ENCODE measurements at regions not wholly inside any gene's neighbourhood (a gene's known extent, or its start where the extent isn't known, plus 50 kb on each side); places are given as distances from the start of the nearest gene placed in this dataset.

DNA sequence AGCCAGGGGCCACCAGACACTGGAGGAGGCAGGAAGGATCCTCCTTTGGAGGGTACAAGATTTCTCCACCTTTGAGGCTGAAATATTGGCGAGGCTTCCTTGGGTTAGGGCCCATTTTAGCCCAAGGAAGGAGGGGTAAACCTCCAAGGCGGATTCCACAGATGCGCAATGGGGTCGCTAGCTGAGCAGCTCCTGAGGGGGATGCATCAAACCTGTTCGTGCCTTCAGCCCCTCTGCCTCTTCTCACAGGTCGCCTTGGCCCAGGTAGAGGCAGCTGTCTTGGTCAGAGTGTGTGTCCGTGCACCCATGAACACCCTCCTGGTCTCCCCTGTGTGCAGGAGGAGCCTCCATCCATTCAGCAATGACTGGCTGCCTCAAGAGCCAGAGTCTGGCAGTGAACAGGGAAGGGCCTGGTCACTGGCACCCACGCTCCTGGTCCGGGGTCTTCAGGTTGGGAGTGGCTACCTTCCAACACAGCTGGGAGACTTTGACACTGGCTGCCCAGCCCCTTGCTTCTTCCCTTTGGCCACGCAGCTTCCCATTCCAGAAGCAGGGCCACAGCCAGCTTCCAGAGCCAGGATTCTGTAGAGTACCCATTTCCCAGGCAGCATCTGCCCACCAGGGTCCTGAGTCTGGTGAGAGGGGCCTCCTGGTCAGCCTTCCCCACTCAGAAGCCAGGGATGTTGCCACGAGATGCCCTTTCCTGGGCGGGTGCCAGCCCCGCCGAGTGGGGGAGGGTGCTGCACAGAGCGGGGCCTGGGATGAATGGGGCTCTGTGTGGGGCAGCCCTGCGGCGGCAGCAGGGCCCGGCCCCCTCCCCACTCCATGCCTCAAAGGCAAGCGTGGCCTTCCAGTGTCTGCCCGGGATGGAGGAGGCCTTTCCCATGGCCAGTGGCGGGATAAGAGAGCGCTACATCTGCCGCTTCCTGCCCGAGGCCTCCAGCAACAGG, 95.8 kb upstream of the GPC1 start:
- no peak for DNase-seq
- Histone ChIP-seq H3K27ac (ENCODE audit: insufficient read depth in 1 of 2, low read depth in 1 of 2, low read length in 2 of 2, poor library complexity in 1 of 2, severe bottlenecking in 2 of 2) (no peak overlapping the region), H3K36me3 (ENCODE audit: control insufficient read depth in 4 of 4, insufficient read depth in 4 of 4, low read length in 3 of 4) (no peaks in the 10 kb centered on the region), H3K9me3 (ENCODE audit: control extremely low read depth in 1 of 5, control insufficient read depth in 4 of 5, insufficient read depth in 2 of 5, low read depth in 1 of 5, low read length in 4 of 5) (peaks cover 0 to 7% (median 0%) of the 10 kb centered on the region in 5 experiments), H3K4me3 (ENCODE audit: control insufficient read depth in 1 of 7, extremely low read depth in 1 of 7, insufficient read depth in 4 of 7, low read depth in 2 of 7, low read length in 6 of 7) (no peak overlapping the region), H3K27me3 (replicated peaks in 2 of 5; ENCODE audit: control insufficient read depth in 4 of 5, insufficient read depth in 5 of 5, low read length in 4 of 5) (peaks cover 0 to 16% (median 0%) of the 10 kb centered on the region in 5 experiments), H3K4me1 (ENCODE audit: control extremely low read depth in 1 of 4, control insufficient read depth in 4 of 4, insufficient read depth in 4 of 4, low read length in 3 of 4) (no peaks in the 10 kb centered on the region)
- 89% methylated on average over 19 of the region's 24 CpGs for WGBS (ENCODE audit: insufficient coverage)
- ChIA-PET POLR2A (no interaction called here), CTCF (no interaction called here)

DNA sequence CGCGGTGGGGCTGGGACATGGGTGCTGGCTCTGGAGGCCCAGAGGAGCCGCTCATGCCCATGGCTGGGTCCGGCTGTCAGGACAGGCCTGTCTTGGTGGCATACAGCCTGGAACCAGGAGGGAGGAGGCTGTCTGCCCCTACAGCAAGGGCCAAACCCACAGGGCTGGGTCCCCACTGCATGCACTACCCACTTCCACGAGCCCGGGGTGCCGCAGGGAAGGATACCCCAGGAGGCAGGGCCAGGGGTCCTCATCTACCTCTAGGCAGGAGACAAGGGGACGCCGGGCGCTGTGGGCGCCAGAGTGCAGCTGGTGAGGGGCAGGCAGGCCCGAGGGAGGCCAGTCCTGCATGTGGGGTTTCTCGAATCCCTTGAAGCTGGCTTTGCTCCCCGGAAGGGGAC, 95.1 kb upstream of the GPC1 start:
- Histone ChIP-seq H3K4me1 (ENCODE audit: control extremely low read depth in 1 of 4, control insufficient read depth in 4 of 4, insufficient read depth in 4 of 4, low read length in 3 of 4) (no peaks in the 10 kb centered on the region), H3K27ac (ENCODE audit: insufficient read depth in 1 of 2, low read depth in 1 of 2, low read length in 2 of 2, poor library complexity in 1 of 2, severe bottlenecking in 2 of 2) (no peak overlapping the region), H3K9me3 (ENCODE audit: control extremely low read depth in 1 of 5, control insufficient read depth in 4 of 5, insufficient read depth in 2 of 5, low read depth in 1 of 5, low read length in 4 of 5) (peaks cover 0 to 13% (median 0%) of the 10 kb centered on the region in 5 experiments), H3K4me3 (ENCODE audit: control insufficient read depth in 1 of 7, extremely low read depth in 1 of 7, insufficient read depth in 4 of 7, low read depth in 2 of 7, low read length in 6 of 7) (no peak overlapping the region), H3K36me3 (ENCODE audit: control insufficient read depth in 4 of 4, insufficient read depth in 4 of 4, low read length in 3 of 4) (no peaks in the 10 kb centered on the region), H3K27me3 (replicated peaks in 2 of 5; ENCODE audit: control insufficient read depth in 4 of 5, insufficient read depth in 5 of 5, low read length in 4 of 5) (peaks cover 0 to 20% (median 0%) of the 10 kb centered on the region in 5 experiments)
- CTCF ChIA-PET = no interaction called here
- POLR2A ChIA-PET = no interaction called here
- DNase-seq = no peak
- WGBS (ENCODE audit: insufficient coverage) = 89% methylated on average over 14 of the region's 14 CpGs

DNA sequence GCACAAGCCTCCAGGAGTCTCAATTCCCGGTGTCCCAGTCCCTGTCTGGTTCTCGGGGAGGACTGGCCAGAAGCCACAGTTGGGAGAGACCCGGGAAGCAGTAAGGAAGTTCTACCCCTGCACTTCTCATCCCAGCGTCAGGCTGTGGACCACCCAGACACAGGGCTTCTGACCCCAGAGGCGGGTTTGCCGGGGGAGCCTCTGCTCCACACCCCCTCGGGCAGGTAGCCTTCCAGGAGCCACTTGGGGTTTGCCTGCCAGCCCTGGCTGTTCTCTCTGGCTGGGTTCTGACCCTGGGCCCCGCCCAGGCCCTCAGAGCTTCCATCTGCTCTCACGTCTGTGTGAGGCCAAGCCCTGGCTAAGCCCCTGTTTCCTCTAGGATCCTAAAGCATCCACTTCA, 94.4 kb upstream of the GPC1 start:
- WGBS (ENCODE audit: insufficient coverage) = 70% methylated on average over 6 of the region's 9 CpGs
- no peak overlapping the region for H3K27ac ChIP-seq (ENCODE audit: insufficient read depth in 1 of 2, low read depth in 1 of 2, low read length in 2 of 2, poor library complexity in 1 of 2, severe bottlenecking in 2 of 2)
- ChIA-PET CTCF (no interaction called here), POLR2A (no interaction called here)
- no peak for DNase-seq
- H3K27me3 ChIP-seq (replicated peaks in 2 of 5; ENCODE audit: control insufficient read depth in 4 of 5, insufficient read depth in 5 of 5, low read length in 4 of 5) = peaks cover 0 to 16% (median 0%) of the 10 kb centered on the region in 5 experiments
- H3K4me1 ChIP-seq (ENCODE audit: control extremely low read depth in 1 of 4, control insufficient read depth in 4 of 4, insufficient read depth in 4 of 4, low read length in 3 of 4) = no peaks in the 10 kb centered on the region
- H3K9me3 ChIP-seq (ENCODE audit: control extremely low read depth in 1 of 5, control insufficient read depth in 4 of 5, insufficient read depth in 2 of 5, low read depth in 1 of 5, low read length in 4 of 5) = peaks cover 0 to 17% (median 0%) of the 10 kb centered on the region in 5 experiments
- H3K4me3 ChIP-seq (ENCODE audit: control insufficient read depth in 1 of 7, extremely low read depth in 1 of 7, insufficient read depth in 4 of 7, low read depth in 2 of 7, low read length in 6 of 7) = no peak overlapping the region
- H3K36me3 ChIP-seq (ENCODE audit: control insufficient read depth in 4 of 4, insufficient read depth in 4 of 4, low read length in 3 of 4) = no peaks in the 10 kb centered on the region

DNA sequence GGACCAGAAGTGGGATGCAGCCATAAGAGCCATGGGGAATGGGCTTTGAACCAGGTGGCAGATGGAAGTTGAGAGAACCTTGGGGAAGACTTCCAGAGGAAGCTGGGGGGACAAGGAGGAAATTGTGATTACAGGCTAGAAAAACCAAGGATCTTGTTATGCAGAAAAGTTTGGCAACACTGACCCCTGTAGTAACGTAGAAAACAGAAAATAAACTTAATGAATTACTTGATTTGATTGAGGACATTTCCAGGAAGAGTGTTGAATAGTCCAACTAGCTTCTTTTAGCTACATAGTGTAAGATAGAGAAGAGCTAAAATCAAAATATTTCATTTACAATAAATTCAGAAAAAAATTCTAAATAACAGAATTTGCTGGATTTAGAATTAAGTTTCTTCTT, 91.9 kb upstream of the GPC1 start:
- 80% methylated on average over 1 of the region's 1 CpG for WGBS (ENCODE audit: insufficient coverage)
- POLR2A ChIA-PET = no interaction called here
- Histone ChIP-seq H3K9me3 (ENCODE audit: control extremely low read depth in 1 of 5, control insufficient read depth in 4 of 5, insufficient read depth in 2 of 5, low read depth in 1 of 5, low read length in 4 of 5) (peaks cover 0 to 18% (median 0%) of the 10 kb centered on the region in 5 experiments), H3K36me3 (ENCODE audit: control insufficient read depth in 4 of 4, insufficient read depth in 4 of 4, low read length in 3 of 4) (no peaks in the 10 kb centered on the region), H3K27me3 (replicated peaks in 2 of 5; ENCODE audit: control insufficient read depth in 4 of 5, insufficient read depth in 5 of 5, low read length in 4 of 5) (peaks cover 0 to 15% (median 0%) of the 10 kb centered on the region in 5 experiments), H3K4me1 (ENCODE audit: control extremely low read depth in 1 of 4, control insufficient read depth in 4 of 4, insufficient read depth in 4 of 4, low read length in 3 of 4) (no peaks in the 10 kb centered on the region), H3K4me3 (ENCODE audit: control insufficient read depth in 1 of 7, extremely low read depth in 1 of 7, insufficient read depth in 4 of 7, low read depth in 2 of 7, low read length in 6 of 7) (no peak overlapping the region), H3K27ac (ENCODE audit: insufficient read depth in 1 of 2, low read depth in 1 of 2, low read length in 2 of 2, poor library complexity in 1 of 2, severe bottlenecking in 2 of 2) (no peak overlapping the region)
- CTCF ChIA-PET = no interaction called here
- DNase-seq = no peak

DNA sequence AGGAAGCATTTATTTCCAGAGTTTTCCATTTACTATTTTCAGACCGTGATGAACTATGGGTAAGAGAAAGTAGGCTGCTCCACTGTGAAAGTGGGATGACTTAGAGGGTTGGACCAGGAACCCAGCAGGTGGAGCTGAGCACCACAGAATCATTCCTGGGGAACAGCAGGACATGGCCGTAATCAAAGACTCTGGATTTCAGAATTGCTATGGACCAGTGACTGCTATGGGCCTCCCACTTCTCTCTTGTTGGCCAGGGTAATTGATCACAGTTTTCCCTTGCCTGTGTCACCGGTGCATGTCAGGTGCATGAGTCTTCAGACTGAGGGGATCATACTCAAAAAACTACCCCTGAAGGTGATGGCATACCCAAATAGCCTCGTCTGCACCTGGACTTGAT, 90.6 kb upstream of the GPC1 start:
- H3K36me3 ChIP-seq (ENCODE audit: control insufficient read depth in 4 of 4, insufficient read depth in 4 of 4, low read length in 3 of 4) = no peaks in the 10 kb centered on the region
- H3K4me3 ChIP-seq (ENCODE audit: control insufficient read depth in 1 of 7, extremely low read depth in 1 of 7, insufficient read depth in 4 of 7, low read depth in 2 of 7, low read length in 6 of 7) = no peak overlapping the region
- no peaks in the 10 kb centered on the region for H3K4me1 ChIP-seq (ENCODE audit: control extremely low read depth in 1 of 4, control insufficient read depth in 4 of 4, insufficient read depth in 4 of 4, low read length in 3 of 4)
- no peak overlapping the region for H3K27ac ChIP-seq (ENCODE audit: insufficient read depth in 1 of 2, low read depth in 1 of 2, low read length in 2 of 2, poor library complexity in 1 of 2, severe bottlenecking in 2 of 2)
- peaks cover 0 to 18% (median 0%) of the 10 kb centered on the region in 5 experiments for H3K9me3 ChIP-seq (ENCODE audit: control extremely low read depth in 1 of 5, control insufficient read depth in 4 of 5, insufficient read depth in 2 of 5, low read depth in 1 of 5, low read length in 4 of 5)
- no peak for DNase-seq
- H3K27me3 ChIP-seq (replicated peaks in 2 of 5; ENCODE audit: control insufficient read depth in 4 of 5, insufficient read depth in 5 of 5, low read length in 4 of 5) = peaks cover 0 to 15% (median 0%) of the 10 kb centered on the region in 5 experiments
- ChIA-PET POLR2A (no interaction called here), CTCF (no interaction called here)
- WGBS (ENCODE audit: insufficient coverage) = 96% methylated on average over 4 of the region's 4 CpGs

DNA sequence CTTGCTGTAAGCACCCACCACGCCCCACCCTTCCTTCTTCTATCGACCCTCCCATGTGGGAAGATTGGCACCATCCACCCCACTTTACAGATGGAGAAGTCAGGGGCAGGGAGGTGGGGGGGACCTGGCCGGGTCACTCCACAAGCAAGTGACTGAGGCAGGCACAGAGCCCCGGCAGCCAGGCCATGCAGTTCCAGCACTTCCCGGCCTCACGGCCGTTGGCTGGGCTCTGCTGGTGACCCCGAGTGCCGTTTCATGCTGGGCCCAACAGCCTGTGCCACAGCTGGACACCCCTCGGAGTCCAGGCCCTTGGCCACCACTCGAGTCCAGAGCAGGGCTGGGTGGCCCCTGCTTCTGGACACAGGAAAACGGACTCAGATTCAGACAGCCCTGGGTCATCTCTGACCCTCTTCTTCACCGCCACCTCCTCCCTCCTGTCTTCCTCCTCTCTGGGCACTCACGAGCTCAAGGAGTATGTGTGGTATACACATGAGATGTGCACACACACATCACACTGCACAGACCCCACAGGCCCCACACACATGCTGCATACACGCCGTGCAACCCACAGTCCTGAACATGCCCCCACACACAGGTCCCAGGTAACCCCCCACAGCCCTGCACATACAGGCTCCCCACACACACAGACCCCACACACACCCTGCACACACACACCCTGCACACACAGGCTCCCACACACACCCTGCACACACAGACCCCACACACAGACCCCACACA, 89.3 kb upstream of the GPC1 start:
- CTCF ChIA-PET = no interaction called here
- 94% methylated on average over 8 of the region's 16 CpGs for WGBS (ENCODE audit: insufficient coverage)

More for the DNA sequence above, 89.3 kb upstream of the GPC1 start:
- Histone ChIP-seq H3K9me3 (ENCODE audit: control extremely low read depth in 1 of 5, control insufficient read depth in 4 of 5, insufficient read depth in 2 of 5, low read depth in 1 of 5, low read length in 4 of 5) (peaks cover 0 to 18% (median 0%) of the 10 kb centered on the region in 5 experiments), H3K27me3 (replicated peaks in 2 of 5; ENCODE audit: control insufficient read depth in 4 of 5, insufficient read depth in 5 of 5, low read length in 4 of 5) (peaks cover 0 to 10% (median 0%) of the 10 kb centered on the region in 5 experiments), H3K27ac (ENCODE audit: insufficient read depth in 1 of 2, low read depth in 1 of 2, low read length in 2 of 2, poor library complexity in 1 of 2, severe bottlenecking in 2 of 2) (no peak overlapping the region), H3K36me3 (ENCODE audit: control insufficient read depth in 4 of 4, insufficient read depth in 4 of 4, low read length in 3 of 4) (no peaks in the 10 kb centered on the region), H3K4me1 (ENCODE audit: control extremely low read depth in 1 of 4, control insufficient read depth in 4 of 4, insufficient read depth in 4 of 4, low read length in 3 of 4) (no peaks in the 10 kb centered on the region), H3K4me3 (ENCODE audit: control insufficient read depth in 1 of 7, extremely low read depth in 1 of 7, insufficient read depth in 4 of 7, low read depth in 2 of 7, low read length in 6 of 7) (no peak overlapping the region)
- no peak for DNase-seq
- POLR2A ChIA-PET = no interaction called here

All from common myeloid progenitor, CD34-positive (primary cell).